Right atrium auricular region (tissue), 2 donors: ENCODE measurements at regions not wholly inside any gene's neighbourhood (a gene's known extent, or its start where the extent isn't known, plus 50 kb on each side); places are given as distances from the start of the nearest gene placed in this dataset.

ENCODE experiments used
- DNase-seq: peaks from one replicate; pipeline ENCODE4 v3.0.0-alpha.2; 2019; ENCODE audit warnings: low spot score
- H3K27ac ChIP-seq, 2 donors: fragments of 200-600 bp; sonication (generic); 1 replicate in 1 of 2; 2 replicates in 1 of 2; pipeline ENCODE4 v1.5.1; 2016 to 2019
- H3K27me3 ChIP-seq, 2 donors: fragments of 200-600 bp; sonication (generic); one replicate each; pipeline versions ENCODE4 v1.5.1 to v1.6.0; 2017 to 2019
- H3K36me3 ChIP-seq: fragments of 200-600 bp; sonication (generic); one replicate; pipeline ENCODE4 v1.5.1; 2016
- H3K4me1 ChIP-seq, 2 donors: fragments of 200-600 bp; sonication (generic); one replicate each; pipeline versions ENCODE4 v1.5.1 to v1.6.0; 2017 to 2019
- H3K4me3 ChIP-seq, 2 donors: fragments of 200-600 bp; sonication (generic); 1 replicate in 1 of 2; 2 replicates in 1 of 2; pipeline ENCODE4 v1.5.1; 2017 to 2019; ENCODE audit warnings: mild to moderate bottlenecking in 1 of 2, moderate library complexity in 1 of 2
- H3K9me3 ChIP-seq, 2 donors: fragments of 200-600 bp; sonication (generic); one replicate each; pipeline ENCODE4 v1.5.1; 2019
- CTCF ChIP-seq, 2 donors: fragments of 200-600 bp; sonication (generic); IDR thresholded peaks; one replicate each; pipeline ENCODE4 v1.5.1; 2019; ENCODE audit warnings: antibody characterized with exemption in 2 of 2

- DNase-seq, result no peak
- Histone ChIP-seq H3K27me3 (no peaks in the 10 kb centered on the region), H3K27ac (no peak overlapping the region), H3K9me3 (no peaks in the 10 kb centered on the region), H3K36me3 (no peaks in the 10 kb centered on the region), H3K4me3 (no peak overlapping the region), H3K4me1 (peaks cover 0 to 15% of the 10 kb centered on the region in 2 donors)
- TF ChIP-seq CTCF (IDR thresholded peaks at IDR 0.05), result no peak
These were observed 92.6 kb upstream of the CCDC54 start for GRCh38 chr3:107284612-107285011.

GRCh38 chr3:107285197-107285596 is 92.0 kb upstream of the CCDC54 start:
- Histone ChIP-seq H3K27ac (no peak overlapping the region), H3K36me3 (no peaks in the 10 kb centered on the region), H3K4me1 (peaks cover 0 to 15% of the 10 kb centered on the region in 2 donors), H3K9me3 (peaks cover 0 to 3% of the 10 kb centered on the region in 2 donors), H3K27me3 (no peaks in the 10 kb centered on the region), H3K4me3 (no peak overlapping the region)
- DNase-seq, result no peak
- no peak for TF ChIP-seq CTCF (IDR thresholded peaks at IDR 0.05)

GRCh38 chr3:107289354-107289753 is 87.9 kb upstream of the CCDC54 start:
- Histone ChIP-seq H3K4me1 (peaks cover 0 to 9% of the 10 kb centered on the region in 2 donors), H3K27ac (no peak overlapping the region), H3K9me3 (peaks cover 0 to 13% of the 10 kb centered on the region in 2 donors), H3K27me3 (no peaks in the 10 kb centered on the region), H3K36me3 (no peaks in the 10 kb centered on the region), H3K4me3 (no peak overlapping the region)
- no peak for DNase-seq
- no peak for TF ChIP-seq CTCF (IDR thresholded peaks at IDR 0.05)

- DNase-seq, result no peak
- Histone ChIP-seq H3K27me3 (no peaks in the 10 kb centered on the region), H3K4me3 (no peak overlapping the region), H3K36me3 (no peaks in the 10 kb centered on the region), H3K9me3 (peaks cover 0 to 25% of the 10 kb centered on the region in 2 donors), H3K27ac (no peak overlapping the region), H3K4me1 (no peaks in the 10 kb centered on the region)
- no peak for TF ChIP-seq CTCF (IDR thresholded peaks at IDR 0.05)
These were observed 83.1 kb upstream of the CCDC54 start for GRCh38 chr3:107294117-107294516.

GRCh38 chr3:107297597-107297996 is 79.6 kb upstream of the CCDC54 start:
- TF ChIP-seq CTCF (IDR thresholded peaks at IDR 0.05), result no peak
- Histone ChIP-seq H3K27me3 (no peaks in the 10 kb centered on the region), H3K4me1 (no peaks in the 10 kb centered on the region), H3K27ac (no peak overlapping the region), H3K4me3 (no peak overlapping the region), H3K9me3 (peaks cover 0 to 12% of the 10 kb centered on the region in 2 donors), H3K36me3 (no peaks in the 10 kb centered on the region)
- no peak for DNase-seq

- TF ChIP-seq CTCF (IDR thresholded peaks at IDR 0.05), result no peak
- Histone ChIP-seq H3K27ac (no peak overlapping the region), H3K36me3 (no peaks in the 10 kb centered on the region), H3K9me3 (no peaks in the 10 kb centered on the region), H3K4me1 (no peaks in the 10 kb centered on the region), H3K4me3 (no peak overlapping the region), H3K27me3 (no peaks in the 10 kb centered on the region)
- DNase-seq, result no peak
These were observed 70.0 kb upstream of the CCDC54 start for GRCh38 chr3:107307205-107307604.
